Skeletal muscle tissue (tissue), 3 donors: ENCODE measurements at regions not wholly inside any gene's neighbourhood (a gene's known extent, or its start where the extent isn't known, plus 50 kb on each side); places are given as distances from the start of the nearest gene placed in this dataset.
"Not testable (repeated sequence)": the region's sequence is repeated elsewhere in the genome, so short reads cannot be mapped to it uniquely, and the experiment has no call there.

Experiments used
- H3K27ac ChIP-seq: one replicate; pipeline ENCODE4 v1.7.0; 2013; ENCODE audit warnings: mild to moderate bottlenecking, low read depth, low read length, inconsistent platforms
- H3K27me3 ChIP-seq, 3 donors: one replicate each; pipeline ENCODE4 v1.7.0; 2013; ENCODE audit warnings: low read length in 3 of 3; ENCODE audit not compliant: control insufficient read depth in 3 of 3, insufficient read depth in 3 of 3
- H3K36me3 ChIP-seq, 3 donors: one replicate each; pipeline ENCODE4 v1.7.0; 2013; ENCODE audit warnings: low read length in 3 of 3; ENCODE audit not compliant: control insufficient read depth in 3 of 3, insufficient read depth in 3 of 3
- H3K4me1 ChIP-seq, 3 donors: one replicate each; pipeline ENCODE4 v1.7.0; 2013; ENCODE audit warnings: low read length in 3 of 3, mild to moderate bottlenecking in 3 of 3; ENCODE audit not compliant: control insufficient read depth in 3 of 3, insufficient read depth in 3 of 3
- H3K4me3 ChIP-seq, 3 donors: one replicate each; pipeline ENCODE4 v1.7.0; 2013; ENCODE audit warnings: low read length in 3 of 3
- H3K9ac ChIP-seq, 3 donors: one replicate each; pipeline ENCODE4 v1.7.0; 2013; ENCODE audit warnings: low read length in 3 of 3, mild to moderate bottlenecking in 3 of 3, moderate library complexity in 2 of 3, low read depth in 1 of 3
- H3K9me3 ChIP-seq, 3 donors: one replicate each; pipeline ENCODE4 v1.7.0; 2013; ENCODE audit warnings: low read length in 3 of 3; ENCODE audit not compliant: control insufficient read depth in 3 of 3
- donor health status: Osteomylitis.

DNA sequence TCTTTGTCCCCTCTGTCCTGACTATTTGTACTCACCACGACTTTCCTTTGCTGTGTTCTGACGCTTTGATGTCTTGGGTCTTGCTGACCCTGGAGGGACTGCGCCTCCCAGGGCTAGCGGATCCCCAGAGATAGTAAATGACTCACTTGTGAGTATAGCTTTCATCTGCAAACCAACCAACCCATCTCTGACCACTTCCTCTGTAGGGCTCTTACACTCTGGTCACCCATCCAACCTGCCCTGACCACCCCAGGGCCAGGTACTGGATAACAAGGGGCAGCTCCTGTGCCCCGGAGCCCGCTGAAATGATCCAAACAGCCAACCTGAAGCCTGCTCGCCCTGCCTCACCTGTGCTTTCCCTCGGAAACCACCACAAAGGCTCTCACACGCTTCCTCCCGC is 125.2 kb upstream of the CARD11 start:
- Histone ChIP-seq H3K36me3 (no peaks in the 10 kb centered on the region), H3K27ac (no peak overlapping the region), H3K4me1 (no peaks in the 10 kb centered on the region), H3K4me3 (no peak overlapping the region), H3K9ac (no peak overlapping the region), H3K9me3 (no peaks in the 10 kb centered on the region), H3K27me3 (peaks cover 0 to 6% (median 4%) of the 10 kb centered on the region in 3 donors)

DNA sequence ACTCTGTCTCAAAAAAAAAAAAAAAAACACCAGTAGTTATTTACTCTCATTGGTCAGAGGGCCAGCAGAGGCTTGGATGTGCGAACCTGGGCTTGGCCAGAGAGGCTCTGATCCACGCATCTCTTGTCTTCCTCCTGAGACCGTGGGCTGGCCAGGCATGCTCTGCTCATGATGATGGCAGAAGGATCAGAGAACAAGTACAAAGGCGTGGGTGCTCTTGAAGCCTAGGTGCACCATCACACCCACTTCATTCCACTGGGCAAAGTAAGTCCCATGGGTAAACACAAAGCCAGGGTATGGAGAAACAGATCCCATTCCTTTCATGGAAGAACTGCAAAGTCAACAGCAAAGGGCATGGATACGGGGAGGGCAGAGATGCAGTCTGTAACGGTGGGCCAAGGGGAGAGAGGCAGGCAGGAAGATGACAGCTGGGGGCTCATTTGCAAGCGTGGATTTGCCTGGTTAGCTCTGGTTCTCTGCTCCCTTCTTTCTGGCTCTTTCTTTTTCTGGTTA is 128.2 kb upstream of the SDK1 start:
- H3K9me3 ChIP-seq: peaks cover 0 to 2% (median 0%) of the 10 kb centered on the region in 3 donors
- no peaks in the 10 kb centered on the region for H3K36me3 ChIP-seq
- peaks cover 0 to 6% (median 0%) of the 10 kb centered on the region in 3 donors for H3K27me3 ChIP-seq
- H3K4me1 ChIP-seq: no peaks in the 10 kb centered on the region
- no peak overlapping the region for H3K9ac ChIP-seq
- H3K27ac ChIP-seq: no peak overlapping the region
- no peak overlapping the region for H3K4me3 ChIP-seq

DNA sequence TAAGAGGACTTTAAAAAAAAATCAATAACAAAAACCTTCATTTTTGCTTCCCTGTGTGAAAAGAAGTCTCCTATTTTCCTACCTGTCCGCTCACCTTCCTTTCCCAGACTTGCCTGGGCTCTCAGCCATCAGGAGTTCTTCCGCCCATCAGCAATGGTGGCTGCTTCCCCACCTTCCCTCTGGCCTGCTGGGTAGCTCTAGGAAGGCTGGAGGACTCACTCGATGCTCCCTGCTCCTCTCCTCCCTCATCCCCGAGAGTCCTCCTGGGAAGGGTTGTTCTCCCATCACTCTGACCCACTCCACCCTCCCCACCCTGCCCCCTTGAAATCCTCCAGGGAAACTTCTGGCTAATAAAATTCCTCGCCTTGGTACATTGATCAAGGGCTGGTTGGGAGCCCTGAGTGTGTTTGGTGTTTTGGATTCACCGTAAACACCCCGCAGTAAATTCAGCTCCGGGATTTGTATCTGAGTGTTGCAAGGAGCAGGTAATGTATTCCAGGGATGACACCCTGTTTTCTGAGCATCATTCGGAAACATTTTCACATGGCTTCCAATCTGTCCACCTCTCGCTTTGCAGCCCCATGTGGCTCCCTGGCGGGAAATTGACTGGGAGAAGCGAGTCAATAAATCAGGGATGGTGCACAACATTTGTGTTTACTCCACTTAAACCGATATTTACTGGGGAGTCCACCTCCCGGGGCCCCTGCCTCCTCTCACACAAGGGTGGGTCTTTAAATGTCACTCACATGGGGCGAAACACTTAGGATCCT is 126.4 kb upstream of the SDK1 start:
- Histone ChIP-seq H3K4me1 (no peaks in the 10 kb centered on the region), H3K27me3 (no peaks in the 10 kb centered on the region), H3K9me3 (peaks cover 0 to 2% (median 0%) of the 10 kb centered on the region in 3 donors), H3K9ac (no peak overlapping the region), H3K27ac (no peak overlapping the region), H3K36me3 (no peaks in the 10 kb centered on the region), H3K4me3 (no peak overlapping the region)

DNA sequence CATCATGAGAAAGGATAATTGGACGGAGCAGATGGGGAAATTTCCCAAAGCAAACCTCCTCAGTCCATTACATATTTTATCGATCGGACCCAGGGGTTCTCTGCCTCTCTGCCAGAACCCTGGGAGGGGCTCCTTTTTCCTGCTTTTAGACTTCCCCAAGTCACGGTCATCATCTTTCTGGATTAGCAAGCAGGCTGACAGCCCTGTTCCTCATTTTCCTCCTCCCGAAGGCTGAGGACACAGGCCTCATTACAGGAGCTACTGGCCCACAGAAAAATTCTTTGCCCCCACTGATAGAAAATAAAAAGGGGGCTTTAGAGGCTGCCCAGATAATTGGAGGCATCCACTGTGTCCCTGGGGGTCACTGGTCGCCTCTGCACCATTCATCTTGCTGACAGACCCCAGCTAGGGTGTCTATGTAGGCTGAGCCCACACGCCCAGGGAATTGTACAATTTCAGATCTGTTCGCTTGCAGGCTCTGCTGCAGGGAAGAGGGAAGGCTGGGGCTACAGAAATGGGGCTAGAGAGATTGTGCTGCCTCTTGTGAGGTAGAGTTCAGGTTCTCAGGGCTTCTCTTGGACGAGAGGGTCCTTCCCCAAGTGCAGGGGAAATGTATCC is 125.7 kb upstream of the SDK1 start:
- Histone ChIP-seq H3K4me1 (no peaks in the 10 kb centered on the region), H3K9me3 (peaks cover 0 to 2% (median 0%) of the 10 kb centered on the region in 3 donors)

DNA sequence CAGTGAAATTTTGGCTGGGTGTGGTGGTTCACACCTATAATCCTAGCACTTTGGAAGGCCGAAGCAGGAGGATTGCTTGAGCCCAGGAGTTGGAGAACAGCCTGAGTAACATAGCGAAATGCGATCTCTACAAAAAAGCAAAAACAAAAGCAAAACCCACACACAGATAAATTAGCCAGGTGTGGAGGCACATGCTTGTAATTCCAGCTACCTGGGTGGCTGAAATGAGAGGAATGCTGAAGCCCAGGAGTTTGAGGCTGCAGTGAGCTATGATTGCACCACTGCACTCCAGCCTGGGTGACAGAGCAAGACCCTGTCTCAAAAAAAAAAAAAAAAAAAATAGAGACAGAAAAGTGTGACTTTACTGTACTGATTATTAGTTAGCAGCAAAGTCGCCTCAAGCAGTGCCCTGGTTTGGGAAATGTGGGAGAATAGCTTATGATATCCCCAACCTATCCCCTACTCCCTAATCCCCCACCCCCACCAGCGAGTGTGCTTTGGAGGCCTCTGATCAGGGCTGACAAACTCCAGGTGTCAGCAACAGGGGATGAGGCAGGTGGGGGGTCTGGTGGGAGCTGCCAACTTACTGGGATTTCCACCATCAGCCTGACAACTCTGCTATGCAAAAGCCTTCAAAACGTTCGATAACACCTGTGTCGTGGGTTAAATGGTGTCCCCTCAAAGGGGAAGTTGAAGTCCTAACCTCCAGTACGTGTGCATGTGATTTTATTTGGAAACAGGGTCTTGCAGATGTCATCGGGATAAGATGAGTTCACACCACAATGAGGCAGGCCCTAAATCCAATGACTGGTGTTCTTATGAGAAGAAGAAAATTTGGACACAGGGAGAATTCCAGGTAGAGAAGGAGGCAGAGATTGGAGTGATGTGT is 124.7 kb upstream of the SDK1 start:
- H3K9ac ChIP-seq: no peak overlapping the region
- H3K4me1 ChIP-seq: no peaks in the 10 kb centered on the region
- H3K4me3 ChIP-seq: no peak overlapping the region
- peaks cover 0 to 2% (median 0%) of the 10 kb centered on the region in 3 donors for H3K9me3 ChIP-seq
- H3K27ac ChIP-seq: no peak overlapping the region
- H3K36me3 ChIP-seq: no peaks in the 10 kb centered on the region
- peaks cover 0 to 4% (median under 1%) of the 10 kb centered on the region in 3 donors for H3K27me3 ChIP-seq

More for the DNA sequence above, 125.7 kb upstream of the SDK1 start:
- Histone ChIP-seq H3K4me3 (no peak overlapping the region), H3K36me3 (no peaks in the 10 kb centered on the region), H3K9ac (no peak overlapping the region), H3K27me3 (no peaks in the 10 kb centered on the region), H3K27ac (no peak overlapping the region)

DNA sequence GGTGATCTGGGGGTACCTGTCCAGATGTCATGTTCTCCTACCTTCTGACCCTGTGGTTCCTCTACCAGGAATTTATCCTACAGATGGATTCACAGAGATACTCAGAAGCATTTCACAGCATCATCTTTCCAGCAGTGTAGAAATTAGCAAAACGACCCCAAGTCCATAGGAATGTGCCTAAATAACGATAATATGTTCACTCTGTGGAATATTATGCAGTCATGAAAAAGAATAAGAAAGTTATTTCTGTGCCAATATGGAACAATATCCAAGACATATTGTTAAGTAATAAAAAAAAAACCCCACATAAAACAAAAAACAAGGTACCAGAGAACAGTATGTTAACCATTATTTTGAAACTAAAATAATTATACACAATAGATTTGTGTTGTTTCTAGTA is 123.8 kb upstream of the SDK1 start:
- H3K27me3 ChIP-seq: peaks cover 0 to 7% (median 5%) of the 10 kb centered on the region in 3 donors
- H3K27ac ChIP-seq: no peak overlapping the region
- no peak overlapping the region for H3K9ac ChIP-seq
- peaks cover 0 to 2% (median 0%) of the 10 kb centered on the region in 3 donors for H3K9me3 ChIP-seq
- H3K36me3 ChIP-seq: no peaks in the 10 kb centered on the region
- no peak overlapping the region for H3K4me3 ChIP-seq
- peaks cover 0 to 2% (median 0%) of the 10 kb centered on the region in 3 donors for H3K4me1 ChIP-seq

DNA sequence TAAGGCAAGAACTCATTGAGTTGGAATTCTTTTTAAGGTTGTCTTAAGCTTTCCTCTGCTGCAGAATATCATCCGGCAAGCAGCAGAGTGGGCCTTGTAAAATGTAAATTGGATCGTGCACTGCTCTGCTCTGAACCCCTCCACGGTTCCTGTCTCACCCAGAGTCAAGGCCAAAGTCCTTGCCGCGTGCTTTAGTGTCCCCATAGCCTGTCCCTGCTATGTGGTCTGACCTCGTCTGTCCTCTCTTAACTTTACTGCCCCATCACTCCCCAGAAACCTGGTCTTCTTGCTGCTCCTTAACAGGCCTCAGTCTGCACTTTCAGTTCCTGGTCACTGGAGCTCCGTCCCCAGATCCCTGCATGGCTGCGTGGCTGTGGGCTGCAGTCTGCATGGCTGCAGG is 121.6 kb upstream of the SDK1 start:
- Histone ChIP-seq H3K27me3 (peaks cover 0 to 9% (median 5%) of the 10 kb centered on the region in 3 donors), H3K4me1 (peaks cover 0 to 2% (median 0%) of the 10 kb centered on the region in 3 donors), H3K27ac (no peak overlapping the region), H3K36me3 (no peaks in the 10 kb centered on the region), H3K9me3 (peaks cover 0 to 9% (median 7%) of the 10 kb centered on the region in 3 donors), H3K4me3 (no peak overlapping the region), H3K9ac (no peak overlapping the region)

DNA sequence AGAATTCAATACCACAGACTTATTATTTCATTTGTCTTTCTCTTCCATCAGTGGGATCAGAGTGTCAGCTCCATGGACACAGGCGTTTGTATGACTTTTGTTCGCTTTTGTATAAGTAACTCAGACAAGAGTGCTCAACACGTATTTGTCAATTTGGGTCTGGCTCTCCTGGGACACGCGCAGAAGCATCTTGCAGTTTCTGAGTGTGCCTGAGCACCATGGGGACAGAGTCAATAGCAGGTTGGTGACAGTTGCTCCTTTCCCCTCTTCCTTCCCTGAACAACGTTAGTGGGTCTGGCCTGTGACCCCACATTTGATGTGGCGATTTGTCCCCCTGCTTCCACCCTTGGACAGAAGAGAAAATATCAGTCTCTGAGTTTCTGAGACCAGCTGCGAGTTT is 120.4 kb upstream of the SDK1 start:
- Histone ChIP-seq H3K27ac (no peak overlapping the region), H3K9me3 (peaks cover 2 to 9% (median 7%) of the 10 kb centered on the region in 3 donors), H3K4me3 (no peak overlapping the region), H3K4me1 (peaks cover 0 to 2% (median 0%) of the 10 kb centered on the region in 3 donors), H3K27me3 (peaks cover 0 to 9% (median 5%) of the 10 kb centered on the region in 3 donors), H3K36me3 (no peaks in the 10 kb centered on the region), H3K9ac (no peak overlapping the region)

DNA sequence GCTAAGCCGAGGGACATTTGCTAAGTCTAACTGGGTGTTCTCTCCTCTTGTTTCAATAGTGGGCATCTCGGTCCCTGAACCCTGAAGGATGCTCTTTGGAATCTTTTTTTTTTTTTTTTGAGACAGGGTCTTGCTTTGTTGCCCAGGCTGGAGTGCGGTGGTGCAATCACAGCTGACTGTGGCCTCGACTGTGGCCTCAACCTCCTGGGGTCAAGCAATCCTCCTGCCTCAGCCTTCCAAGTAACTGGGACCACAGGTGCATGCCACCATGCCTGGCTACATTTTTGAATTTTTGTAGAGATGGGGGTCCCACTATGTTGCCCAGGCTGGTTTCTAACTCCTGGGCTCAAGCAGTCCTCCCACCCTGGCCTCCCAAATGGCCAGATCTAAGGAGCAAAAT is 119.0 kb upstream of the SDK1 start:
- H3K4me1 ChIP-seq, H3K9ac ChIP-seq, H3K27me3 ChIP-seq, H3K4me3 ChIP-seq, H3K9me3 ChIP-seq, H3K36me3 ChIP-seq, H3K27ac ChIP-seq: not testable (repeated sequence)
